Mesothelial cell of epicardium (in vitro differentiated cells): ENCODE measurements at regions not wholly inside any gene's neighbourhood (a gene's known extent, or its start where the extent isn't known, plus 50 kb on each side); places are given as distances from the start of the nearest gene placed in this dataset.

Source experiments
- DNase-seq, 2 experiments: peaks; one replicate each; pipeline ENCODE4 v3.0.0; 2021; ENCODE audit warnings: low spot score in 2 of 2; ENCODE audit not compliant: unreplicated experiment in 2 of 2
- H3K27ac Mint-ChIP-seq: 2 replicates; pipeline ENCODE4 v1.8.0; 2021; ENCODE audit warnings: mixed read lengths
- H3K27me3 Mint-ChIP-seq: 2 replicates; pipeline ENCODE4 v1.8.0; 2021; ENCODE audit warnings: low read depth, mixed read lengths
- H3K36me3 Mint-ChIP-seq: 2 replicates; pipeline ENCODE4 v1.8.0; 2021; ENCODE audit warnings: mixed read lengths
- H3K4me1 Mint-ChIP-seq: 2 replicates; pipeline ENCODE4 v1.8.0; 2021; ENCODE audit warnings: mixed read lengths
- H3K4me3 Mint-ChIP-seq: 2 replicates; pipeline ENCODE4 v1.8.0; 2021; ENCODE audit warnings: mild to moderate bottlenecking, moderate library complexity, mixed read lengths
- H3K9me3 Mint-ChIP-seq: 2 replicates; pipeline ENCODE4 v1.8.0; 2021; ENCODE audit warnings: mixed read lengths
- TF ChIP-seq, protein P1 (sequence below): fragments of 200-600 bp; sonication (generic); IDR thresholded peaks from one replicate; pipeline ENCODE4 v1.5.0; 2021; ENCODE audit warnings: antibody characterized with exemption; ENCODE audit not compliant: unreplicated experiment

DNA sequence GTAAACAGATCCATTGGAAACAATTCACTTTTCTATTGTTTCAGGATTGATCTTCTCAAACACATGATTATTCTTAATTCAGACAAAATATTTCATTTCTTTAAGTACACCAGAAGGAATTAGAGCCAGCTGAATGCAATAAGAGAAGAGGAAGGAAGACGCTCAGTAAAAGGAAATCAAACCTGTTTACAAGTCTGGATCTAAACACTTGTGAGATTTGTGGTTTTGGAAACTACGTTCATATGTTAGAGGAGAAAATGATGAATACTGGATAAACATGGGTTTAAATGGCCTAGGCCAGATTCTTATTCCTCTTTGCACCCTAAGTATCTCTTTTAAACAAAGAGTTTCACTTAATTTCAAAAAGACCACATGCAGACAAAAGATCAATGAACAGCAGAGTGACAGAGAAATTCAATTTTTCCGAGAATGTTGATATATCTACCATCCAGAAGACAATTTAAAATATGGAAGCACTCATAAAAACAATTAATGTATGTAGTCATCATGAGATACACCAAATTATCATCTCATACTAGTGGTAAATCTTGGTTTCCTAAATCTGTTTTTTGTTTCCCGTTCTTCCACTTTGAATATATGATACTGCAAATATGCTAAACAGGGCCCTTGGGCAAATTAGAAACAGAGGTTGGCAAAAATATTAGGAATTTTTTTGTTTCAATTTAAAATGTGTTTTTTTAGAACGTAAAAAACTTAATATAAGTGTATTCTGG is 703.5 kb upstream of the CITED2 start:
- Mint-ChIP-seq H3K4me3 (no peak overlapping the region), H3K9me3 (peaks cover 3% of the 10 kb centered on the region), H3K27ac (peak overlapping the region; percentile 67), H3K27me3 (no peaks in the 10 kb centered on the region), H3K36me3 (no peaks in the 10 kb centered on the region), H3K4me1 (peaks cover 36% of the 10 kb centered on the region)
- TF ChIP-seq, protein P1, sequence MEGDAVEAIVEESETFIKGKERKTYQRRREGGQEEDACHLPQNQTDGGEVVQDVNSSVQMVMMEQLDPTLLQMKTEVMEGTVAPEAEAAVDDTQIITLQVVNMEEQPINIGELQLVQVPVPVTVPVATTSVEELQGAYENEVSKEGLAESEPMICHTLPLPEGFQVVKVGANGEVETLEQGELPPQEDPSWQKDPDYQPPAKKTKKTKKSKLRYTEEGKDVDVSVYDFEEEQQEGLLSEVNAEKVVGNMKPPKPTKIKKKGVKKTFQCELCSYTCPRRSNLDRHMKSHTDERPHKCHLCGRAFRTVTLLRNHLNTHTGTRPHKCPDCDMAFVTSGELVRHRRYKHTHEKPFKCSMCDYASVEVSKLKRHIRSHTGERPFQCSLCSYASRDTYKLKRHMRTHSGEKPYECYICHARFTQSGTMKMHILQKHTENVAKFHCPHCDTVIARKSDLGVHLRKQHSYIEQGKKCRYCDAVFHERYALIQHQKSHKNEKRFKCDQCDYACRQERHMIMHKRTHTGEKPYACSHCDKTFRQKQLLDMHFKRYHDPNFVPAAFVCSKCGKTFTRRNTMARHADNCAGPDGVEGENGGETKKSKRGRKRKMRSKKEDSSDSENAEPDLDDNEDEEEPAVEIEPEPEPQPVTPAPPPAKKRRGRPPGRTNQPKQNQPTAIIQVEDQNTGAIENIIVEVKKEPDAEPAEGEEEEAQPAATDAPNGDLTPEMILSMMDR, result no peak
- no peak for DNase-seq

DNA sequence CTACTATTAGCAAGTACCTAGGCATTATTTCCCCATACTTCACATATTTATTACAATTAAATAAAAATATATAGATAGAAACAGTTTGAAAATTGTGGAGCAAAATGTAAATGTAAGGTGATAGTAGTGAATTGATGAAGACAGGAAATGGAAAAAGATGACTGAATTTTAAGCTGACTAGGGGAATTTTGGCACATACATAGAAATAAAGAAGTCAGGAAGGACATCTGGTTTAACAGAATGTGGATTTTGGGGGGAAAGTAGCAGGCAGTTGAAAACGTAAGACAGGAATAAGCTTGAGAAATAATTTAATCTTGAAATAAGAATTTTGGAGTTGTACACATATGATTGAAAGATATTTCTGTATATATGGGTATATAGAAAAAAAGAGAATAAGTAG is 701.7 kb upstream of the CITED2 start:
- Mint-ChIP-seq H3K27me3 (no peaks in the 10 kb centered on the region), H3K36me3 (no peaks in the 10 kb centered on the region), H3K27ac (no peak overlapping the region), H3K4me3 (no peak overlapping the region), H3K4me1 (peaks cover 44% of the 10 kb centered on the region), H3K9me3 (peaks cover 3% of the 10 kb centered on the region)
- no peak for DNase-seq
- TF ChIP-seq, protein P1, result no peak

DNA sequence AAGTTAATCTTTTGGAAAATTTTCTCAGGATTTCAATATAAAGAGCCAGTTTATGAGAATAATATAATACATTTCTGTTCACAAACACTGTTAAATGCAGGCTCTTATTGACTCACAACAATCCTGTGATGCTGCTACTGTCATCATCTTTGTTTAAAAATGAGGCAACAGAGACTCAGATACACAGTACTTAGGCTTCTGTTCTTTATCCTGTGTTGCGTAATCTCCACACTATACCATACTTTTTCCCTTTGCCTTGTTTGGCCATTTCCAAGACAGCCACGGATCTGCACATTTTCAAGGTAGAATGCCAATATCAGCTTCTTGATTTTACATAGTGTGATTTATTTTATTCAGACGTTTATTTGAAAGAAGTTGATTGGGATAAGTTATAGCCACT is 699.0 kb upstream of the CITED2 start:
- peaks cover 3% of the 10 kb centered on the region for H3K9me3 Mint-ChIP-seq
- H3K27ac Mint-ChIP-seq, result no peak overlapping the region
- H3K36me3 Mint-ChIP-seq, result no peaks in the 10 kb centered on the region
- DNase-seq, result no peak
- no peaks in the 10 kb centered on the region for H3K27me3 Mint-ChIP-seq
- TF ChIP-seq, protein P1, result no peak
- peaks cover 48% of the 10 kb centered on the region for H3K4me1 Mint-ChIP-seq
- H3K4me3 Mint-ChIP-seq, result no peak overlapping the region

DNA sequence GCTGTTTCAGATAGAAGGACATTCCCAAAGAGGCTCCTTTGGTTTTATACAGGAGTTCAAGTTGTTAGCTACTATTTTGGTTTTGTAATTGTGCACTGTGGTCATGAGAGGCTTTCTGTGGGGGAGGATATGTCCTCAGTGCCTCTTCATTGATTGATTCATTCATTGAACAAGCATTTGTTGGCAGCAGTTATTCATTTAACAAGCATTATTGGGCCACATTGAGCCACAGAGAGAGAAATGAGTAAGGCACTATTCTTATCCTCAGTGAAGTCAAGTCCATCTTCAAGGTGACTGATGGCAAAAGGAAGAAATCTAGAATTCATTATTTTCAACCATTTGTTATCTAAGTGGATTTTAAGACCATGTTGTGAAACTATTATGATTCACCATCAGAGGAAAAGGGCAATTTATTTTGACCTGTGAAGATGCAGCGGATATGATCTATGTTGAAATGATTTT is 697.2 kb upstream of the CITED2 start:
- H3K27ac Mint-ChIP-seq, result peak overlapping the region; percentile 49
- peaks cover 39% of the 10 kb centered on the region for H3K4me1 Mint-ChIP-seq

DNA sequence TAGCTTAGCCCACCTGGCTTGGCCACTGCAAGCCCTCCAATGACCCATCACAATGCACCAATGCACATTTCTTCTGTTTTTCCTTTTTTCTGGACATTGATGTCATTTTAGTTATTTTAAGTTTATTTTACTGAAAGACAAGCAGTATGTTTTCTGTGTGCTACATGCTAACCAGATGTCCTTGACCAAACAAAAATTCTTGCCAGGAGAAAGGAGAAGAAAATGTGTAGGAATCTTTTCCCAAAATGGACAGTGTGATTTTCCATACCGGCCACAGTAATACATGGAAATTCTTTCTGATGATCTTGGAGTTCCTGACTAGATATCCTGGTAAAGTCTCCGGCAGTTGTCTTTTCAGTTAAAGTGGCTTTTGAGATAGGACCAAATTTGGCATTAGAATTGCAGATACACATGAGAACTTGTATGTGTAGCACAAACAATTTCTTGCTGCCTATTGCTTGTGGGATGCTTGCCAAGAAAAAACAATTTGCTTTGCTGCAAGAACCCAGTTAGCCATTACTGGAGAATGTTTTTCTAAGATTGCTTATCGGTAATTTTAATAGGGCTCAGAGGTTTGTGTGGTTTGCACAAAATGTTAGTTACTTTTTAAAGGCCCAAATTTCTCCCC is 696.5 kb upstream of the CITED2 start:
- H3K27ac Mint-ChIP-seq, result peak overlapping the region; percentile 28
- no peak overlapping the region for H3K4me3 Mint-ChIP-seq
- no peaks in the 10 kb centered on the region for H3K27me3 Mint-ChIP-seq
- H3K36me3 Mint-ChIP-seq, result no peaks in the 10 kb centered on the region
- TF ChIP-seq, protein P1, result no peak
- H3K4me1 Mint-ChIP-seq, result peaks cover 46% of the 10 kb centered on the region
- no peaks in the 10 kb centered on the region for H3K9me3 Mint-ChIP-seq
- no peak for DNase-seq

More for the DNA sequence above, 697.2 kb upstream of the CITED2 start:
- Mint-ChIP-seq H3K4me3 (no peak overlapping the region), H3K36me3 (no peaks in the 10 kb centered on the region), H3K9me3 (peaks cover 3% of the 10 kb centered on the region), H3K27me3 (no peaks in the 10 kb centered on the region)
- TF ChIP-seq, protein P1, result no peak
- DNase-seq, result no peak
